ENCODE measurements at regions not wholly inside any gene's neighbourhood (a gene's known extent, or its start where the extent isn't known, plus 50 kb on each side); places are given as distances from the start of the nearest gene placed in this dataset.

DNA sequence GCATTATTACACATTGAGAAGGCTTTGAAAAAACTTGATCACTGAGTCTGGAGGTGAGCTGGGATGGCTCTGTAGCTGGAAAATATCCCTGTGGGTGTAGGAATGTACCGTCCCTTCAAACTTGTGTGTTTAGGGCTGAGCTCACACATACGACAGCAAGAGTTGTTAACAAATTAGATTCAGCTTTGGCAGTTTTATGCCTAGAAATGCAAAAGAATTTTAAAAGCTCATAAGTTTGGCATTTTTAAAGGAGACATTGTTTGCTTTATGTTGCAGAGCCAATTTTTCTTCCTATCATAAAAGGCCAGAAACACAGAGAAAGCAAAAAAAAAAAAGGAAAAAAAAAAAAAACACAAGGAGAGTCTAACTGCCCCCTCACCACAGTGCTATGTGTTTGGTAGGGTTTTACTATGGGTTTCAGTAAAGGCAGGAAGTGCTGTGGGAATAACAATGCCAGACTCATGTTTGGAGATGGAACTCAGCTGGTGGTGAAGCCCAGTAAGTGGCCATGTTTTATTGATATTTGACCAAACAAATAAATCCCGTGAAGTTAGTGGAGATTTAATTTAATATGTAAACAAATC lies 78.4 kb downstream of the DAD1 start:
- no peak overlapping the region for H3K4me3 ChIP-seq (replicated peaks in 1 of 3; ENCODE audit: low read depth in 2 of 3, low read length in 3 of 3)
- H4K20me1 ChIP-seq (ENCODE audit: insufficient read depth, low read length) = no peaks in the 10 kb centered on the region
- WGBS (ENCODE audit: insufficient coverage) = no CpG with 5 or more reads among the region's 3 CpGs
- Mint-ChIP-seq H3K27me3 (ENCODE audit: low read depth in 3 of 3) (no peaks in the 10 kb centered on the region), H3K4me1 (peaks cover 6% of the 10 kb centered on the region), H3K4me3 (no peak overlapping the region), H3K27ac (peak overlapping the region in 1 of 7 donors; percentile 54), H3K9me3 (no peaks in the 10 kb centered on the region), H3K36me3 (no peaks in the 10 kb centered on the region)
- no peaks in the 10 kb centered on the region for H3K4me1 ChIP-seq (ENCODE audit: control insufficient read depth in 1 of 2, insufficient read depth in 2 of 2, low read length in 2 of 2)
- H3K79me2 ChIP-seq (ENCODE audit: insufficient read depth, low read length) = no peaks in the 10 kb centered on the region
- no peak overlapping the region for H3K4me2 ChIP-seq (replicated peaks; ENCODE audit: extremely low read depth, low read length, poor library complexity, severe bottlenecking)
- no peak overlapping the region for H2AFZ ChIP-seq (ENCODE audit: insufficient read depth, low read depth, low read length, poor library complexity, severe bottlenecking)
- H3K27ac ChIP-seq (ENCODE audit: low read depth in 1 of 2, low read length in 2 of 2) = no peak overlapping the region
- H3K9me3 ChIP-seq (replicated peaks in 1 of 2; ENCODE audit: control insufficient read depth in 1 of 2, insufficient read depth in 1 of 2, low read length in 2 of 2) = no peaks in the 10 kb centered on the region
- H3K36me3 ChIP-seq (replicated peaks in 1 of 2; ENCODE audit: control insufficient read depth in 1 of 2, insufficient read depth in 2 of 2, low read length in 2 of 2) = no peaks in the 10 kb centered on the region
- intact Hi-C loops (cut with micrococcal nuclease) = no loop called here
- DNase-seq = no peak
- H3K27me3 ChIP-seq (ENCODE audit: control insufficient read depth in 2 of 2, insufficient read depth in 2 of 2, low read length in 2 of 2) = no peaks in the 10 kb centered on the region
- no peak overlapping the region for H3K9ac ChIP-seq (ENCODE audit: insufficient read depth, low read length, poor library complexity, severe bottlenecking)
- TF ChIP-seq, protein P1, sequence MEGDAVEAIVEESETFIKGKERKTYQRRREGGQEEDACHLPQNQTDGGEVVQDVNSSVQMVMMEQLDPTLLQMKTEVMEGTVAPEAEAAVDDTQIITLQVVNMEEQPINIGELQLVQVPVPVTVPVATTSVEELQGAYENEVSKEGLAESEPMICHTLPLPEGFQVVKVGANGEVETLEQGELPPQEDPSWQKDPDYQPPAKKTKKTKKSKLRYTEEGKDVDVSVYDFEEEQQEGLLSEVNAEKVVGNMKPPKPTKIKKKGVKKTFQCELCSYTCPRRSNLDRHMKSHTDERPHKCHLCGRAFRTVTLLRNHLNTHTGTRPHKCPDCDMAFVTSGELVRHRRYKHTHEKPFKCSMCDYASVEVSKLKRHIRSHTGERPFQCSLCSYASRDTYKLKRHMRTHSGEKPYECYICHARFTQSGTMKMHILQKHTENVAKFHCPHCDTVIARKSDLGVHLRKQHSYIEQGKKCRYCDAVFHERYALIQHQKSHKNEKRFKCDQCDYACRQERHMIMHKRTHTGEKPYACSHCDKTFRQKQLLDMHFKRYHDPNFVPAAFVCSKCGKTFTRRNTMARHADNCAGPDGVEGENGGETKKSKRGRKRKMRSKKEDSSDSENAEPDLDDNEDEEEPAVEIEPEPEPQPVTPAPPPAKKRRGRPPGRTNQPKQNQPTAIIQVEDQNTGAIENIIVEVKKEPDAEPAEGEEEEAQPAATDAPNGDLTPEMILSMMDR (IDR thresholded peaks at IDR 0.05) = no peak

DNA sequence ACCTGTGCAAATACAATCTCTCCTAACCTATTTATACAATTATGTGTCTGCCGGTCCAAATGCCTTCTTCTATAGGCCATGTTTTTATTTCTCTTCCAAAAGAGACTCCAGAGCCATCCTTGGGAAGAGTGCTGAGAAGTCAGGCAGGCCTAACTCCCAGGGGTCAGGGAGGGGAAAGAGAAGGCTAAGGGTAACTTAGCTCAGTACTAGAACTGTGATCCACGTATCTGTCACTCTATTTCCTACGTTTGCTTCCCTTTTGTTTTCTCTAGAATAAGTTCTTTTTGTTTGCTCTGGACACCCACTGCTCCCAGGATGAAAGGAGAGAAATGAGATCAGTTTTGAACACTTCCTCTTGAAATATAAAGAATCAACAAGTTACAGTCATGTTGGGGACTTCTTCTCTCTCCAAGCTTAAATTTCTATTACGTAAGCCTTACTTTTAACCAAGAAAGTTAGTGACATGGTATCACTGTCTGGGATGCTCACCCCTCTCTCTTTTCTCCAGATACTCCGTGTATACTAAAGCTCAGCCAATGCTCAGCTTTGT lies 79.2 kb downstream of the DAD1 start:
- DNase-seq = no peak
- no peaks in the 10 kb centered on the region for H3K36me3 ChIP-seq (replicated peaks in 1 of 2; ENCODE audit: control insufficient read depth in 1 of 2, insufficient read depth in 2 of 2, low read length in 2 of 2)
- intact Hi-C loops (cut with micrococcal nuclease) = no loop called here
- no peak overlapping the region for H3K9ac ChIP-seq (ENCODE audit: insufficient read depth, low read length, poor library complexity, severe bottlenecking)
- H3K4me2 ChIP-seq (replicated peaks; ENCODE audit: extremely low read depth, low read length, poor library complexity, severe bottlenecking) = no peak overlapping the region
- H3K9me3 Mint-ChIP-seq = no peaks in the 10 kb centered on the region
- TF ChIP-seq, protein P1 (IDR thresholded peaks at IDR 0.05) = no peak
- peaks cover 6% of the 10 kb centered on the region for H3K4me1 Mint-ChIP-seq
- no peaks in the 10 kb centered on the region for H3K79me2 ChIP-seq (ENCODE audit: insufficient read depth, low read length)
- no peak overlapping the region for H2AFZ ChIP-seq (ENCODE audit: insufficient read depth, low read depth, low read length, poor library complexity, severe bottlenecking)
- no peaks in the 10 kb centered on the region for H4K20me1 ChIP-seq (ENCODE audit: insufficient read depth, low read length)
- H3K9me3 ChIP-seq (replicated peaks in 1 of 2; ENCODE audit: control insufficient read depth in 1 of 2, insufficient read depth in 1 of 2, low read length in 2 of 2) = no peaks in the 10 kb centered on the region
- no peaks in the 10 kb centered on the region for H3K36me3 Mint-ChIP-seq
- peak overlapping the region in 1 of 7 donors; percentile 29 for H3K27ac Mint-ChIP-seq
- H3K27me3 Mint-ChIP-seq (ENCODE audit: low read depth in 3 of 3) = no peaks in the 10 kb centered on the region
- no peak overlapping the region for H3K4me3 Mint-ChIP-seq
- no peaks in the 10 kb centered on the region for H3K27me3 ChIP-seq (ENCODE audit: control insufficient read depth in 2 of 2, insufficient read depth in 2 of 2, low read length in 2 of 2)
- no peaks in the 10 kb centered on the region for H3K4me1 ChIP-seq (ENCODE audit: control insufficient read depth in 1 of 2, insufficient read depth in 2 of 2, low read length in 2 of 2)
- H3K27ac ChIP-seq (ENCODE audit: low read depth in 1 of 2, low read length in 2 of 2) = no peak overlapping the region
- H3K4me3 ChIP-seq (replicated peaks in 1 of 3; ENCODE audit: low read depth in 2 of 3, low read length in 3 of 3) = no peak overlapping the region
- no CpG with 5 or more reads among the region's 5 CpGs for WGBS (ENCODE audit: insufficient coverage)

Data from CD14-positive monocyte (primary cell).